ENCODE measurements at regions not wholly inside any gene's neighbourhood (a gene's known extent, or its start where the extent isn't known, plus 50 kb on each side); places are given as distances from the start of the nearest gene placed in this dataset.

DNA sequence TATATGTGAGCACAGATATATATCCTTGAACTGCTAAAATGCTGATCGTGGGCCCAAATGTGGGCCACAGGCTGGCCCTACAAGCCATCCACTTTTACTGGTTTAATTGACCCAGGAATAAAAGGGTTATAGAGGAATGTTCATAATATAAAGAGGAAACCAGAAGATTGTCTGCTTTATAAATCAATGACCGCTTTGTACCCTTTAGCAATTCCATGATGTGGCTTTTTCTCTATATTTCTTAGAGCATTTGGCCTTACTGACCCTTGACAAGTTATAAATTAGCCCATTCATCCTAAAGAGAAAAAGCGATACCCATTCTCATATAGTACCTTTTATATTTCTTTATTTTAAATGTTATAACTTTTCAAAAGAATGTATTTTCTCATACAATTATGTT, 87.1 kb upstream of the ITGA4 start:
- Histone ChIP-seq H3K4me1 (replicated peaks; ENCODE audit: insufficient read depth) (peaks cover 10% of the 10 kb centered on the region), H4K20me1 (ENCODE audit: insufficient read depth) (no peaks in the 10 kb centered on the region), H2AFZ (no peak overlapping the region), H3K9me2 (ENCODE audit: insufficient read depth) (no peaks in the 10 kb centered on the region), H3K4me3 (no peak overlapping the region), H3K27ac (no peak overlapping the region), H3K4me2 (no peak overlapping the region), H3K36me3 (ENCODE audit: low read depth) (no peaks in the 10 kb centered on the region), H3F3A (ENCODE audit: insufficient read depth, low read depth) (no peaks in the 10 kb centered on the region), H3K9me3 (ENCODE audit: insufficient read depth, low read depth) (no peaks in the 10 kb centered on the region), H3K27me3 (ENCODE audit: insufficient read depth, low read depth) (no peaks in the 10 kb centered on the region), H3K79me2 (ENCODE audit: low read depth) (no peaks in the 10 kb centered on the region)
- CTCF ChIA-PET, result no interaction called here
- BruUV-seq (replicated peaks), result no TSS peak
- POLR2A ChIA-PET (ENCODE audit: unreplicated experiment), result no interaction called here
- TF ChIP-seq CTCF (conservative IDR thresholded peaks at IDR 0.05), result no peak
- no peak for TF ChIP-seq EZH2 (IDR thresholded peaks at IDR 0.05; ENCODE audit: low read depth)
- intact Hi-C loops (cut with micrococcal nuclease; ENCODE audit: unreplicated experiment), result no loop called here
- no peak for DNase-seq

GRCh38 chr2:181371195-181371594, 86.0 kb upstream of the ITGA4 start:
- TF ChIP-seq EZH2 (IDR thresholded peaks at IDR 0.05; ENCODE audit: low read depth) (no peak), CTCF (conservative IDR thresholded peaks at IDR 0.05) (no peak)
- no peaks in the 10 kb centered on the region for H3K36me3 ChIP-seq (ENCODE audit: low read depth)
- no peaks in the 10 kb centered on the region for H3K27me3 ChIP-seq (ENCODE audit: insufficient read depth, low read depth)
- DNase-seq, result no peak
- no peaks in the 10 kb centered on the region for H3F3A ChIP-seq (ENCODE audit: insufficient read depth, low read depth)
- H3K9me2 ChIP-seq (ENCODE audit: insufficient read depth), result no peaks in the 10 kb centered on the region
- CTCF ChIA-PET, result no interaction called here
- POLR2A ChIA-PET (ENCODE audit: unreplicated experiment), result interaction anchor here (0.6 kb wide), 1 partner anchor 41 kb away, joined by 3 read pairs; no protein-coding TSS in a partner anchor
- peak overlapping the region; percentile 41 for H2AFZ ChIP-seq
- no peak overlapping the region for H3K4me2 ChIP-seq
- H3K79me2 ChIP-seq (ENCODE audit: low read depth), result no peaks in the 10 kb centered on the region
- no peak overlapping the region for H3K27ac ChIP-seq
- intact Hi-C loops (cut with micrococcal nuclease; ENCODE audit: unreplicated experiment), result no loop called here
- H4K20me1 ChIP-seq (ENCODE audit: insufficient read depth), result no peaks in the 10 kb centered on the region
- no TSS peak for BruUV-seq (replicated peaks)
- no peak overlapping the region for H3K4me3 ChIP-seq
- H3K9me3 ChIP-seq (ENCODE audit: insufficient read depth, low read depth), result no peaks in the 10 kb centered on the region
- H3K4me1 ChIP-seq (replicated peaks; ENCODE audit: insufficient read depth), result peaks cover 10% of the 10 kb centered on the region

DNA sequence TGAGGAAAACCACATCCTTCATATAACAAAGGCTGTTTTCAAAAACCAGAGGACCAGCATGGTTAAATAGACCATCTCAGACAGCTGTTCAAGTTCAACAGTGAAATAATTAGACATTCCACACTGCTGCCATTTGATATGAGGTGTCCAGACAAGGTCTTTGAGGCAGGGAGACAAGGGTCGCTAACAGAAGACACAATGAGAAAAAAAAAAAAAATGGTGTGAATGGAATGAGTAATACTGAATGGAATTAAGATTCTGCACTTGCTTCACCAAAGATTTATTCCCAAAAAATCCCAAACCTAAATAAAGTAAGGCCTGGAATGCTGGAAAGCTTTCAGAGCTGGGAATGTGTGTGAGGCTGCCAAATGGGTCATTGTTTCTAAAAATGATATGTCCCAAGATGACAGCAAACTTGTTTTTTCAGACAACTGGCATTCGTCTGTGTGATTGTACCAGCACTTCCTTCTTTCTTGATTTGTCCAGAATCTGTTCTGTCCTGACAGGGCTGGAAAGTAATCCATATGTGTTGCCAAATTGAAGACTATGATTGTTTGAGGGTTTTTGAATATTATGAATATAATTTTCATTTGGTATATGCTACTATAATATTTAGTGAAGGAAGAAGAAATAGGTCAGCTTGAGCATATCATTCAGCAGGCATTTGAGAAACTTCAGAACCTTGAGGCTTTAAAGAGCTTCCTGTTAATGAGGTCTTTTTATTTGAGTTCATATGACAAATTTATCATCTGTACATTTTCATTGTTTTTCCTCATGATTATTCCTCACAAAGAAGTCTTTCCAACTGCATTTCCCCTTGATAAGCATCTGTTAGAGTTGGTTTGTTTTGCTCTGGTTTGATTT, 85.2 kb upstream of the ITGA4 start:
- no peak overlapping the region for H3K4me3 ChIP-seq
- H3K27ac ChIP-seq, result no peak overlapping the region
- H3F3A ChIP-seq (ENCODE audit: insufficient read depth, low read depth), result no peaks in the 10 kb centered on the region
- intact Hi-C loops (cut with micrococcal nuclease; ENCODE audit: unreplicated experiment), result no loop called here
- H3K27me3 ChIP-seq (ENCODE audit: insufficient read depth, low read depth), result no peaks in the 10 kb centered on the region
- no TSS peak for BruUV-seq (replicated peaks)
- TF ChIP-seq CTCF (conservative IDR thresholded peaks at IDR 0.05), result no peak
- TF ChIP-seq EZH2 (IDR thresholded peaks at IDR 0.05; ENCODE audit: low read depth), result no peak
- H4K20me1 ChIP-seq (ENCODE audit: insufficient read depth), result no peaks in the 10 kb centered on the region
- no peaks in the 10 kb centered on the region for H3K79me2 ChIP-seq (ENCODE audit: low read depth)
- ChIA-PET POLR2A (ENCODE audit: unreplicated experiment) (interaction anchor here (0.7 kb wide), 1 partner anchor 1364 kb away, joined by 13 read pairs; no protein-coding TSS in a partner anchor), CTCF (no interaction called here)
- H3K9me3 ChIP-seq (ENCODE audit: insufficient read depth, low read depth), result no peaks in the 10 kb centered on the region
- peak overlapping the region; percentile 41; the same call in 1 of the 2 replicates for H2AFZ ChIP-seq
- DNase-seq, result peak in 1 of 2 experiments; percentile 10
- no peaks in the 10 kb centered on the region for H3K36me3 ChIP-seq (ENCODE audit: low read depth)
- no peaks in the 10 kb centered on the region for H3K9me2 ChIP-seq (ENCODE audit: insufficient read depth)
- no peak overlapping the region for H3K4me2 ChIP-seq
- H3K4me1 ChIP-seq (replicated peaks; ENCODE audit: insufficient read depth), result peaks cover 10% of the 10 kb centered on the region
